Gastroesophageal sphincter (tissue), 3 donors: ENCODE measurements at regions not wholly inside any gene's neighbourhood (a gene's known extent, or its start where the extent isn't known, plus 50 kb on each side); places are given as distances from the start of the nearest gene placed in this dataset.
"Not testable (repeated sequence)": the region's sequence is repeated elsewhere in the genome, so short reads cannot be mapped to it uniquely, and the experiment has no call there.

Experiments used
- EP300 ChIP-seq: sonication (generic); formaldehyde crosslinking; IDR thresholded peaks from one replicate; pipeline ENCODE4 v1.6.1; 2017; ENCODE audit warnings: antibody characterized with exemption, mild to moderate bottlenecking
- POLR2A ChIP-seq, 2 donors: fragments of 450-650 bp; IDR thresholded peaks; one replicate each; pipeline ENCODE4 v1.6.1; 2017; ENCODE audit warnings: antibody characterized with exemption in 2 of 2, mild to moderate bottlenecking in 2 of 2, moderate library complexity in 1 of 2
- POLR2AphosphoS5 ChIP-seq: sonication (generic); formaldehyde crosslinking; IDR thresholded peaks from one replicate; pipeline ENCODE4 v1.6.1; 2017; ENCODE audit warnings: antibody characterized with exemption
- TF ChIP-seq, protein P1 (sequence below), 4 experiments: fragments of 200-600 bp in 2 of 4; fragments of 450-650 bp in 2 of 4; sonication (generic) in 1 of 4; IDR thresholded peaks; one replicate each; pipeline ENCODE4 v1.5.1; 2017 to 2019; ENCODE audit warnings: antibody characterized with exemption in 4 of 4, mild to moderate bottlenecking in 2 of 4, moderate library complexity in 2 of 4

DNA sequence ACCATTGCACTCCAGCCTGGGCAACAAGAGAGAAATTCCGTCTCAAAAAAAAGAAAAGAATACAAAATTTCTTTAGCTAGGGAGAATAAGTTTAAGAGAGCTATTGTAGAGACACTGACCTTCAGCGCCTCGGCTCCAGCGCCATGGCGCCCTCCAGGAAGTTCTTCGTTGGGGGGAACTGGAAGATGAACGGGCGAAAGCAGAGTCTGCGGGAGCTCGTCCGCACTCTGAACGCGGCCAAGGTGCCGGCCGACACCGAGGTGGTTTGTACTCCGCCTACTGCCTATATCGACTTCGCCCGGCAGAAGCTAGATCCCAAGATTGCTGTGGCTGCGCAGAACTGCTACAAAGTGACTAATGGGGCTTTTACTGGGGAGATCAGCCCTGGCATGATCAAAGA is 167.6 kb upstream of the ST6GALNAC5 start:
- TF ChIP-seq, protein P1, sequence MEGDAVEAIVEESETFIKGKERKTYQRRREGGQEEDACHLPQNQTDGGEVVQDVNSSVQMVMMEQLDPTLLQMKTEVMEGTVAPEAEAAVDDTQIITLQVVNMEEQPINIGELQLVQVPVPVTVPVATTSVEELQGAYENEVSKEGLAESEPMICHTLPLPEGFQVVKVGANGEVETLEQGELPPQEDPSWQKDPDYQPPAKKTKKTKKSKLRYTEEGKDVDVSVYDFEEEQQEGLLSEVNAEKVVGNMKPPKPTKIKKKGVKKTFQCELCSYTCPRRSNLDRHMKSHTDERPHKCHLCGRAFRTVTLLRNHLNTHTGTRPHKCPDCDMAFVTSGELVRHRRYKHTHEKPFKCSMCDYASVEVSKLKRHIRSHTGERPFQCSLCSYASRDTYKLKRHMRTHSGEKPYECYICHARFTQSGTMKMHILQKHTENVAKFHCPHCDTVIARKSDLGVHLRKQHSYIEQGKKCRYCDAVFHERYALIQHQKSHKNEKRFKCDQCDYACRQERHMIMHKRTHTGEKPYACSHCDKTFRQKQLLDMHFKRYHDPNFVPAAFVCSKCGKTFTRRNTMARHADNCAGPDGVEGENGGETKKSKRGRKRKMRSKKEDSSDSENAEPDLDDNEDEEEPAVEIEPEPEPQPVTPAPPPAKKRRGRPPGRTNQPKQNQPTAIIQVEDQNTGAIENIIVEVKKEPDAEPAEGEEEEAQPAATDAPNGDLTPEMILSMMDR (IDR thresholded peaks at IDR 0.05), result not testable (repeated sequence)
- not testable (repeated sequence) for TF ChIP-seq POLR2A (IDR thresholded peaks at IDR 0.05); POLR2AphosphoS5; EP300
